HCT116 (cell line): ENCODE measurements at regions not wholly inside any gene's neighbourhood (a gene's known extent, or its start where the extent isn't known, plus 50 kb on each side); places are given as distances from the start of the nearest gene placed in this dataset.

Experiments
- ATAC-seq: fragments of 200-7000 bp; cut with Tn5 transposase; 2 replicates; pipeline ENCODE4 v1.9.1; 2020; ENCODE audit warnings: mild to moderate bottlenecking, moderate library complexity
- BruUV-seq: library from RNA; stranded (reverse); fragments of 400-500 nt; replicated peaks from 2 replicates; lab custom pipeline; 2021; lab: Mats Ljungman, UMichigan
- CTCF ChIA-PET: fragments of 300-600 bp; sonication (Branson Sonifier 250); formaldehyde crosslinking; loops from one replicate; lab custom pipeline; 2021; ENCODE audit warnings: antibody characterized with exemption; lab: Charles Lee
- POLR2A ChIA-PET: fragments of 300-600, 350-600 bp; sonication (Branson Sonifier 250); formaldehyde crosslinking; loops from one replicate; lab custom pipeline; 2021; ENCODE audit warnings: antibody characterized with exemption; lab: Charles Lee
- RAD21 ChIA-PET, 2 experiments: fragments of 300-600 bp; sonication (Branson Sonifier 250); formaldehyde crosslinking; loops; one replicate each; lab custom pipeline; 2023; ENCODE audit warnings: low total read pairs in 2 of 2; ENCODE audit not compliant: uncharacterized antibody in 2 of 2, unreplicated experiment in 2 of 2, low non-redundant PET in 1 of 2; lab: Charles Lee
- DNase-seq: peaks from one replicate; pipeline ENCODE4 v3.0.0-alpha.2; 2010; ENCODE audit warnings: low read depth, low spot score
- H2AFZ ChIP-seq: fragments of 200-600 bp; shearing (Covaris generic), sonication (generic); 2 replicates; pipeline ENCODE4 v1.6.1; 2017; ENCODE audit warnings: low read depth, mixed run types, mixed read lengths, antibody characterized with exemption, low read length; ENCODE audit not compliant: poor library complexity, severe bottlenecking
- H3K27ac ChIP-seq: 2 replicates; pipeline ENCODE4 v1.5.1; 2012; ENCODE audit warnings: low read depth, low read length
- H3K27me3 ChIP-seq: fragments of 200-600 bp; sonication (generic); 2 replicates; pipeline ENCODE4 v1.6.1; 2016; ENCODE audit warnings: mixed run types, low read length, mixed read lengths; ENCODE audit not compliant: insufficient read depth
- H3K36me3 ChIP-seq, 2 experiments: fragments of 200-500 bp in 1 of 2; fragments of 200-600 bp in 1 of 2; sonication (Bioruptor generic) in 1 of 2; sonication (generic) in 1 of 2; 2 replicates each; pipeline versions ENCODE4 v1.5.1 to v1.6.1; 2014 to 2016; ENCODE audit warnings: low read length in 2 of 2, inconsistent platforms in 1 of 2, mixed read lengths in 1 of 2, mixed run types in 1 of 2; ENCODE audit not compliant: insufficient read depth in 2 of 2, control insufficient read depth in 1 of 2
- H3K4me1 ChIP-seq, 2 experiments: fragments of 200-600 bp in 1 of 2; sonication (generic) in 1 of 2; 2 replicates each; pipeline versions ENCODE4 v1.5.1 to v1.6.1; 2012 to 2017; ENCODE audit warnings: low read length in 2 of 2, inconsistent platforms in 1 of 2, mild to moderate bottlenecking in 1 of 2, mixed read lengths in 1 of 2, mixed run types in 1 of 2, moderate library complexity in 1 of 2; ENCODE audit not compliant: insufficient read depth in 2 of 2, control insufficient read depth in 1 of 2
- H3K4me2 ChIP-seq: fragments of 200-600 bp; sonication (generic); 2 replicates; pipeline ENCODE4 v1.6.1; 2017; ENCODE audit warnings: mixed run types, low read length, mixed read lengths
- H3K4me3 ChIP-seq, 2 experiments: fragments of 200-600 bp in 1 of 2; sonication (generic) in 1 of 2; replicated peaks in 1 of 2; 2 replicates each; pipeline ENCODE4 v1.5.1; 2011 to 2016; ENCODE audit warnings: low read length in 2 of 2, control low read depth in 1 of 2, low read depth in 1 of 2, mild to moderate bottlenecking in 1 of 2, mixed read lengths in 1 of 2, mixed run types in 1 of 2
- H3K79me2 ChIP-seq: fragments of 200-600 bp; sonication (generic); 2 replicates; pipeline ENCODE4 v1.6.1; 2017; ENCODE audit warnings: mild to moderate bottlenecking, mixed run types, low read length, moderate library complexity, mixed read lengths; ENCODE audit not compliant: insufficient read depth
- H3K9ac ChIP-seq: fragments of 200-600 bp; sonication (generic); 2 replicates; pipeline ENCODE4 v1.6.1; 2016; ENCODE audit warnings: low read length, mixed read lengths
- H3K9me2 ChIP-seq: fragments of 200-600 bp; sonication (generic), shearing (Covaris generic); 2 replicates; pipeline ENCODE4 v1.6.1; 2017; ENCODE audit warnings: mixed run types, mild to moderate bottlenecking, moderate library complexity; ENCODE audit not compliant: insufficient read depth
- H3K9me3 ChIP-seq, 2 experiments: fragments of 200-500 bp in 1 of 2; fragments of 200-600 bp in 1 of 2; sonication (Bioruptor generic) in 1 of 2; sonication (generic) in 1 of 2; 2 replicates each; pipeline ENCODE4 v1.6.1; 2014 to 2017; ENCODE audit warnings: low read length in 2 of 2, mixed read lengths in 2 of 2, inconsistent platforms in 1 of 2, low read depth in 1 of 2, mild to moderate bottlenecking in 1 of 2, mixed run types in 1 of 2, moderate library complexity in 1 of 2; ENCODE audit not compliant: control insufficient read depth in 1 of 2, insufficient read depth in 1 of 2
- H4K20me1 ChIP-seq: fragments of 200-600 bp; sonication (generic), shearing (Covaris generic); 2 replicates; pipeline ENCODE4 v1.6.1; 2017; ENCODE audit warnings: mixed run types, mild to moderate bottlenecking, moderate library complexity; ENCODE audit not compliant: insufficient read depth
- ATF3 ChIP-seq: IDR thresholded peaks from 2 replicates; pipeline ENCODE4 v1.6.1; 2012
- CBX3 ChIP-seq: IDR thresholded peaks from 2 replicates; pipeline ENCODE4 v1.6.1; 2012; ENCODE audit warnings: low read depth
- CEBPB ChIP-seq: IDR thresholded peaks from 2 replicates; pipeline ENCODE4 v1.6.1; 2012; ENCODE audit warnings: low read depth
- EGR1 ChIP-seq: IDR thresholded peaks from 2 replicates; pipeline ENCODE4 v1.6.1; 2012; ENCODE audit warnings: low read depth
- ELF1 ChIP-seq: IDR thresholded peaks from 2 replicates; pipeline ENCODE4 v1.6.1; 2012; ENCODE audit warnings: low read depth, borderline replicate concordance
- EZH2phosphoT487 ChIP-seq: fragments of 200-600 bp; IDR thresholded peaks from 2 replicates; pipeline ENCODE4 v1.6.1; 2018; ENCODE audit warnings: antibody characterized with exemption, borderline replicate concordance
- FOSL1 ChIP-seq: IDR thresholded peaks from 2 replicates; pipeline ENCODE4 v1.6.1; 2012; ENCODE audit warnings: low read depth
- MAX ChIP-seq: IDR thresholded peaks from 2 replicates; pipeline ENCODE4 v1.6.1; 2012
- POLR2A ChIP-seq: IDR thresholded peaks from 2 replicates; pipeline ENCODE4 v1.7.0; 2011; ENCODE audit warnings: borderline replicate concordance; ENCODE audit not compliant: insufficient read depth, insufficient read length; ENCODE audit errors: extremely low read depth
- POLR2AphosphoS5 ChIP-seq: IDR thresholded peaks from 2 replicates; pipeline ENCODE4 v1.6.1; 2011; ENCODE audit warnings: mild to moderate bottlenecking, low read depth, low read length, moderate library complexity
- RAD21 ChIP-seq: IDR thresholded peaks from 2 replicates; pipeline ENCODE4 v1.6.1; 2012; ENCODE audit warnings: low read depth, mild to moderate bottlenecking
- SRF ChIP-seq: IDR thresholded peaks from 2 replicates; pipeline ENCODE4 v1.6.1; 2012; ENCODE audit warnings: low read depth
- TCF7L2 ChIP-seq: IDR thresholded peaks from 2 replicates; pipeline ENCODE4 v1.7.0; 2011; ENCODE audit warnings: borderline replicate concordance, inconsistent platforms; ENCODE audit not compliant: insufficient read depth, insufficient read length; ENCODE audit errors: extremely low read depth
- YY1 ChIP-seq: IDR thresholded peaks from 2 replicates; pipeline ENCODE4 v1.6.1; 2011; ENCODE audit warnings: low read length, low read depth, moderate library complexity, mild to moderate bottlenecking; ENCODE audit not compliant: insufficient replicate concordance; ENCODE audit errors: extremely low read depth
- ZBTB33 ChIP-seq: IDR thresholded peaks from 2 replicates; pipeline ENCODE4 v1.6.1; 2011; ENCODE audit warnings: mild to moderate bottlenecking, low read length, moderate library complexity; ENCODE audit not compliant: insufficient replicate concordance; ENCODE audit errors: extremely low read depth
- ZFX ChIP-seq: fragments of 450-650 bp; IDR thresholded peaks from 2 replicates; pipeline ENCODE4 v1.6.1; 2017
- ZNF274 ChIP-seq: fragments of 200-500 bp; sonication (Bioruptor generic); IDR thresholded peaks from 2 replicates; pipeline ENCODE4 v1.6.1; 2014; ENCODE audit warnings: mild to moderate bottlenecking, low read depth, low read length, inconsistent platforms
- intact Hi-C: fragments of 100-400 bp; cut with micrococcal nuclease; formaldehyde crosslinking; loops from 2 replicates; pipeline ENCODE4 v1.10.0; 2022

- Histone ChIP-seq H3K9me2 (no peaks in the 10 kb centered on the region), H4K20me1 (no peaks in the 10 kb centered on the region), H3K27me3 (no peaks in the 10 kb centered on the region), H3K4me3 (no peak overlapping the region), H2AFZ (no peak overlapping the region)
- no TSS peak for BruUV-seq
- no peak for DNase-seq
- TF ChIP-seq FOSL1 (no peak), ZBTB33 (no peak), YY1 (no peak), ZFX (no peak), ELF1 (no peak), POLR2A (no peak), CEBPB (no peak), ATF3 (no peak), TCF7L2 (no peak), MAX (no peak), SRF (no peak), ZNF274 (no peak), EZH2phosphoT487 (no peak), EGR1 (no peak), POLR2AphosphoS5 (no peak), RAD21 (no peak), CBX3 (no peak)
- TF ChIP-seq, all 23 proteins: peak for 0
- ChIA-PET POLR2A (no interaction called here), RAD21 (no interaction called here), CTCF (no interaction called here)
- Histone ChIP-seq H3K27ac (no peak overlapping the region), H3K4me1 (no peaks in the 10 kb centered on the region), H3K9me3 (no peaks in the 10 kb centered on the region), H3K4me2 (no peak overlapping the region), H3K79me2 (no peaks in the 10 kb centered on the region), H3K9ac (no peak overlapping the region), H3K36me3 (no peaks in the 10 kb centered on the region)
- intact Hi-C loops: no loop called here
- ATAC-seq: no peak
These were observed 80.2 kb upstream of the ESX1 start for GRCh38 chrX:104334971-104335370.
